Calu3 (cell line): ENCODE measurements at regions not wholly inside any gene's neighbourhood (a gene's known extent, or its start where the extent isn't known, plus 50 kb on each side); places are given as distances from the start of the nearest gene placed in this dataset.

ENCODE experiments used
- BruUV-seq: library from RNA; stranded (reverse); fragments of 400-500 nt; replicated peaks from 2 replicates; lab custom pipeline; 2021; lab: Mats Ljungman, UMichigan
- CTCF ChIA-PET: fragments of 300-600 bp; sonication (Branson Sonifier 250); formaldehyde crosslinking; loops from one replicate; lab custom pipeline; 2022; ENCODE audit warnings: antibody characterized with exemption; lab: Charles Lee
- DNase-seq: peaks from one replicate; pipeline ENCODE4 v3.0.0; 2022
- H3K27ac Mint-ChIP-seq: one replicate; pipeline ENCODE4 v1.8.0; 2022; ENCODE audit warnings: mixed read lengths; ENCODE audit not compliant: unreplicated experiment
- H3K27me3 Mint-ChIP-seq: one replicate; pipeline ENCODE4 v1.8.0; 2022; ENCODE audit warnings: mixed read lengths; ENCODE audit not compliant: unreplicated experiment
- H3K36me3 Mint-ChIP-seq: one replicate; pipeline ENCODE4 v1.8.0; 2022; ENCODE audit warnings: mild to moderate bottlenecking, moderate library complexity, mixed read lengths; ENCODE audit not compliant: insufficient read depth, unreplicated experiment
- H3K4me1 Mint-ChIP-seq: one replicate; pipeline ENCODE4 v1.8.0; 2022; ENCODE audit warnings: mild to moderate bottlenecking, low read depth, mixed read lengths; ENCODE audit not compliant: unreplicated experiment
- H3K4me3 Mint-ChIP-seq: one replicate; pipeline ENCODE4 v1.8.0; 2022; ENCODE audit warnings: mild to moderate bottlenecking, low read depth, moderate library complexity, mixed read lengths; ENCODE audit not compliant: unreplicated experiment
- H3K9me3 Mint-ChIP-seq: one replicate; pipeline ENCODE4 v1.8.0; 2022; ENCODE audit warnings: low read depth, mixed read lengths; ENCODE audit not compliant: unreplicated experiment
- intact Hi-C: fragments of 100-400 bp; cut with micrococcal nuclease; formaldehyde crosslinking; loops from one replicate; pipeline ENCODE4 v1.10.0; 2022; ENCODE audit not compliant: unreplicated experiment
- TF ChIP-seq, protein P1 (sequence below): fragments of 200-600 bp; IDR thresholded peaks from one replicate; pipeline ENCODE4 v1.8.0; 2022; ENCODE audit warnings: antibody characterized with exemption; ENCODE audit not compliant: unreplicated experiment

DNA sequence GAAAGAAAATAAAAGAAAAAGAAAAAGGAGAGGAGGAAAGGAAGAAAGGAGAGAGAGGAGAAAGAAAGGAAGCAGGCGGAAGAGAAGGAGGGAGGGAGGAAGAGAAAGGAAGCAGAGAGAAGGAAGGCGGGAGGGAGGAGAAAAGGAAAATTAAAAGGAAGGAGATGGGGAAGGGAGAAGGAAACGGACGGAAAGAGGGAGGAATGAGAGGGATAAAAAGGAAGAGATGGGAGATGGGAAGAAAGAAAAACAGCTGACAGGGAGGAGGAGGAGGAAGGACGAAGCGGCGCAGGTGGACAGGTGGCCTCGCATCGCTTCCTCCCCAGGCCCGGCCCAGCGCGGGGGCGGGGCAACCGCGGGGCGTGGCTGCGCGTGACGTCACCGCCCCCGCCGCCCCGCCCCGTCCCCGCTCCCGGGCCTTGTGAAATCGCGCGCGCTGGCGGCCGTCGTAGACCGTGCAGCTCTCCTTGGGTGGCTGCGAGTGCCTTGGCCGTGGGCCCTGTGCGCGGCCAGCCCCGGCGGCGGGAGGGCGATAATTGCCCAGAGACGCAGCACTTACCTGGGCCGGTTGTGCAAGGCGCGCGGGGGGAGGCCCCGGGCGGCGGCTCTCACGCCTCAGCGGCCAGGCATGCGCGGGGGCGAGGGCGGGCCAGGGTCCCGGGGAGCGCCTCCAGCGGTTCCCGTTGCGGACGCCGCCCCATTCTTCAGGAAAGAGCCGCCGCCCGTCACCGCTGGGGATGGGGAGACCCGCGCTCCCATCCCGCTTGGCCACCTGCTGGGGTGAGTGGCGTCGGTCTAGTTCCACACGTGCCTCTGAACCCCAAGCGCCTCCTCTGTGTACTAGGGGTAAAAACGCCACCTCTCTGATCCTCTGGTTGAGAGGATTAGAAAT, 49.6 kb upstream of the FOXE1 start:
- CTCF ChIA-PET = no interaction called here

More for the DNA sequence above, 49.6 kb upstream of the FOXE1 start:
- Mint-ChIP-seq H3K4me3 (peak overlapping the region; percentile 61), H3K27me3 (no peaks in the 10 kb centered on the region), H3K36me3 (peaks cover 24% of the 10 kb centered on the region), H3K4me1 (peaks cover 21% of the 10 kb centered on the region), H3K9me3 (no peaks in the 10 kb centered on the region), H3K27ac (peak overlapping the region; percentile 83)
- no TSS peak for BruUV-seq
- DNase-seq = peak; percentile 74
- intact Hi-C loops = loop anchor here (2.0 to 5.0 kb wide), 2 partner anchors 49 to 91 kb away; partner anchors contain the start of gene FOXE1
- TF ChIP-seq, protein P1, sequence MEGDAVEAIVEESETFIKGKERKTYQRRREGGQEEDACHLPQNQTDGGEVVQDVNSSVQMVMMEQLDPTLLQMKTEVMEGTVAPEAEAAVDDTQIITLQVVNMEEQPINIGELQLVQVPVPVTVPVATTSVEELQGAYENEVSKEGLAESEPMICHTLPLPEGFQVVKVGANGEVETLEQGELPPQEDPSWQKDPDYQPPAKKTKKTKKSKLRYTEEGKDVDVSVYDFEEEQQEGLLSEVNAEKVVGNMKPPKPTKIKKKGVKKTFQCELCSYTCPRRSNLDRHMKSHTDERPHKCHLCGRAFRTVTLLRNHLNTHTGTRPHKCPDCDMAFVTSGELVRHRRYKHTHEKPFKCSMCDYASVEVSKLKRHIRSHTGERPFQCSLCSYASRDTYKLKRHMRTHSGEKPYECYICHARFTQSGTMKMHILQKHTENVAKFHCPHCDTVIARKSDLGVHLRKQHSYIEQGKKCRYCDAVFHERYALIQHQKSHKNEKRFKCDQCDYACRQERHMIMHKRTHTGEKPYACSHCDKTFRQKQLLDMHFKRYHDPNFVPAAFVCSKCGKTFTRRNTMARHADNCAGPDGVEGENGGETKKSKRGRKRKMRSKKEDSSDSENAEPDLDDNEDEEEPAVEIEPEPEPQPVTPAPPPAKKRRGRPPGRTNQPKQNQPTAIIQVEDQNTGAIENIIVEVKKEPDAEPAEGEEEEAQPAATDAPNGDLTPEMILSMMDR = peak; percentile 13
